ENCODE measurements at regions not wholly inside any gene's neighbourhood (a gene's known extent, or its start where the extent isn't known, plus 50 kb on each side); places are given as distances from the start of the nearest gene placed in this dataset.

DNA sequence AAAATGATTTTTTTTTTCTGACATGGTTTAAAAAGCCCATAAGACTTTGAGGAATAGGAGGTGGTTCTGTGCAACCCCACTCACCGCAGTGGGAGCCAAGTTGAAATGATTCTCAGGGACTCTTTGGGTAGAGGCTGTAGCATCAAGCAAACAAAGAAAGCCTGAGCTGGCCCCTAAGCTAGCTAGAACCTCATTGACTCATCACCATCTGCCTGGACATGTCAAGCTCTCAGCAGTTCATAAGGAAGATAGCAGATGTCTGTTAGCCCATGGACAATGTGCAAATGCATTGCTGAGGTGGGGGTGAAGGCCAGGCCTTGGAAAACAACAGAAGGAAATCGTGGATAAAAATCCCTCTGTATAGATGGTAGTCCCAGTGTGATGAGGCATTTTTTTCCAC is 234.8 kb downstream of the NR2F2 start:
- no peak for TF ChIP-seq TEAD2 (CRISPR knock-in tag; IDR thresholded peaks at IDR 0.05)
- no peak for TF ChIP-seq DMAP1 (CRISPR knock-in tag; IDR thresholded peaks at IDR 0.05)
- TF ChIP-seq, protein P1, sequence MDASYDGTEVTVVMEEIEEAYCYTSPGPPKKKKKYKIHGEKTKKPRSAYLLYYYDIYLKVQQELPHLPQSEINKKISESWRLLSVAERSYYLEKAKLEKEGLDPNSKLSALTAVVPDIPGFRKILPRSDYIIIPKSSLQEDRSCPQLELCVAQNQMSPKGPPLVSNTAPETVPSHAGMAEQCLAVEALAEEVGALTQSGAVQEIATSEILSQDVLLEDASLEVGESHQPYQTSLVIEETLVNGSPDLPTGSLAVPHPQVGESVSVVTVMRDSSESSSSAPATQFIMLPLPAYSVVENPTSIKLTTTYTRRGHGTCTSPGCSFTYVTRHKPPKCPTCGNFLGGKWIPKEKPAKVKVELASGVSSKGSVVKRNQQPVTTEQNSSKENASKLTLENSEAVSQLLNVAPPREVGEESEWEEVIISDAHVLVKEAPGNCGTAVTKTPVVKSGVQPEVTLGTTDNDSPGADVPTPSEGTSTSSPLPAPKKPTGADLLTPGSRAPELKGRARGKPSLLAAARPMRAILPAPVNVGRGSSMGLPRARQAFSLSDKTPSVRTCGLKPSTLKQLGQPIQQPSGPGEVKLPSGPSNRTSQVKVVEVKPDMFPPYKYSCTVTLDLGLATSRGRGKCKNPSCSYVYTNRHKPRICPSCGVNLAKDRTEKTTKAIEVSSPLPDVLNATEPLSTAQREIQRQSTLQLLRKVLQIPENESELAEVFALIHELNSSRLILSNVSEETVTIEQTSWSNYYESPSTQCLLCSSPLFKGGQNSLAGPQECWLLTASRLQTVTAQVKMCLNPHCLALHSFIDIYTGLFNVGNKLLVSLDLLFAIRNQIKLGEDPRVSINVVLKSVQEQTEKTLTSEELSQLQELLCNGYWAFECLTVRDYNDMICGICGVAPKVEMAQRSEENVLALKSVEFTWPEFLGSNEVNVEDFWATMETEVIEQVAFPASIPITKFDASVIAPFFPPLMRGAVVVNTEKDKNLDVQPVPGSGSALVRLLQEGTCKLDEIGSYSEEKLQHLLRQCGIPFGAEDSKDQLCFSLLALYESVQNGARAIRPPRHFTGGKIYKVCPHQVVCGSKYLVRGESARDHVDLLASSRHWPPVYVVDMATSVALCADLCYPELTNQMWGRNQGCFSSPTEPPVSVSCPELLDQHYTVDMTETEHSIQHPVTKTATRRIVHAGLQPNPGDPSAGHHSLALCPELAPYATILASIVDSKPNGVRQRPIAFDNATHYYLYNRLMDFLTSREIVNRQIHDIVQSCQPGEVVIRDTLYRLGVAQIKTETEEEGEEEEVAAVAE (CRISPR knock-in tag; IDR thresholded peaks at IDR 0.05; ENCODE audit: borderline replicate concordance) = no peak
- no peak for TF ChIP-seq ZNF317 (CRISPR knock-in tag; IDR thresholded peaks at IDR 0.05)
- TF ChIP-seq MYC (CRISPR knock-in tag; IDR thresholded peaks at IDR 0.05; ENCODE audit: borderline replicate concordance) = no peak
- no peak for TF ChIP-seq POLR2AphosphoS5 (IDR thresholded peaks at IDR 0.05; ENCODE audit: low read depth, low read length)
- no peak for TF ChIP-seq SP1 (IDR thresholded peaks at IDR 0.05)
- no peak for TF ChIP-seq SP1 (CRISPR knock-in tag; IDR thresholded peaks at IDR 0.05)

All from HepG2 (cell line).